Endothelial cell of umbilical vein (primary cell): ENCODE measurements at regions not wholly inside any gene's neighbourhood (a gene's known extent, or its start where the extent isn't known, plus 50 kb on each side); places are given as distances from the start of the nearest gene placed in this dataset.
A peak's percentile ranks its signal among the peaks of the same experiment; 100 is the strongest.

Source experiments
- BruUV-seq: library from RNA; stranded (reverse); fragments of 400-500 nt; replicated peaks from 2 replicates; lab custom pipeline; 2021; lab: Mats Ljungman, UMichigan
- CTCF ChIA-PET: fragments of 300-600, 350-600 bp; sonication (Branson Sonifier 250); formaldehyde crosslinking; loops from one replicate; lab custom pipeline; 2021; ENCODE audit warnings: antibody characterized with exemption, inconsistent platforms; lab: Charles Lee
- POLR2A ChIA-PET: fragments of 300-600, 350-600 bp; sonication (Branson Sonifier 250); formaldehyde crosslinking; loops from one replicate; lab custom pipeline; 2021; ENCODE audit warnings: antibody characterized with exemption, inconsistent platforms; lab: Charles Lee
- DNase-seq: peaks from one replicate; pipeline ENCODE4 v3.0.0-alpha.2; 2011; ENCODE audit warnings: low read depth, low spot score
- FAIRE-seq: peaks from 2 replicates; lab custom pipeline; 2011; peaks lifted over from hg19 to GRCh38; lab: Jason Lieb, UNC
- H2AFZ ChIP-seq: 2 replicates; pipeline ENCODE4 v1.6.0; 2012; ENCODE audit warnings: low read depth, low read length, control low read depth, inconsistent platforms
- H3K27ac ChIP-seq: 2 replicates; pipeline ENCODE4 v1.5.1; 2011; ENCODE audit warnings: low read depth, mild to moderate bottlenecking, control low read depth, low read length, moderate library complexity; ENCODE audit not compliant: insufficient read depth
- H3K27me3 ChIP-seq, 2 experiments: 2 replicates each; pipeline versions ENCODE4 v1.6.0 to v1.6.1; 2011; ENCODE audit warnings: low read length in 2 of 2, mixed read lengths in 1 of 2; ENCODE audit not compliant: control insufficient read depth in 2 of 2, insufficient read depth in 2 of 2
- H3K36me3 ChIP-seq, 2 experiments: 2 replicates in 1 of 2; 3 replicates in 1 of 2; pipeline ENCODE4 v1.5.1; 2011; ENCODE audit warnings: low read length in 2 of 2, mild to moderate bottlenecking in 1 of 2, moderate library complexity in 1 of 2; ENCODE audit not compliant: control insufficient read depth in 2 of 2, insufficient read depth in 2 of 2; ENCODE audit errors: extremely low read depth in 1 of 2
- H3K4me1 ChIP-seq: 3 replicates; pipeline ENCODE4 v1.5.1; 2011; ENCODE audit warnings: mild to moderate bottlenecking, low read length; ENCODE audit not compliant: control insufficient read depth, insufficient read depth; ENCODE audit errors: extremely low read depth
- H3K4me2 ChIP-seq: 2 replicates; pipeline ENCODE4 v1.6.1; 2011; ENCODE audit warnings: low read length, control low read depth, mixed read lengths; ENCODE audit not compliant: insufficient read depth
- H3K4me3 ChIP-seq, 3 experiments: fragments of 200-600 bp in 1 of 3; sonication (generic), shearing (Covaris generic) in 1 of 3; replicated peaks in 1 of 3; 2 replicates each; pipeline ENCODE4 v1.5.1; 2011 to 2016; ENCODE audit warnings: control low read depth in 3 of 3, low read length in 3 of 3, mild to moderate bottlenecking in 2 of 3, inconsistent platforms in 1 of 3, low read depth in 1 of 3, moderate library complexity in 1 of 3; ENCODE audit not compliant: insufficient read depth in 1 of 3
- H3K79me2 ChIP-seq: 2 replicates; pipeline ENCODE4 v1.6.0; 2012; ENCODE audit warnings: low read length, inconsistent platforms; ENCODE audit not compliant: control insufficient read depth, insufficient read depth
- H3K9ac ChIP-seq: replicated peaks from 2 replicates; pipeline ENCODE3; 2011; ENCODE audit warnings: low read length, control low read depth; ENCODE audit not compliant: insufficient read depth; ENCODE audit errors: extremely low read depth
- H3K9me1 ChIP-seq: replicated peaks from 3 replicates; pipeline ENCODE4 v1.6.0; 2011; ENCODE audit warnings: mild to moderate bottlenecking, low read length; ENCODE audit not compliant: control insufficient read depth, insufficient read depth; ENCODE audit errors: extremely low read depth
- H3K9me3 ChIP-seq: replicated peaks from 2 replicates; pipeline ENCODE4 v1.5.1; 2012; ENCODE audit warnings: low read length, inconsistent platforms; ENCODE audit not compliant: control insufficient read depth, insufficient read depth
- H4K20me1 ChIP-seq: replicated peaks from 2 replicates; pipeline ENCODE3; 2011; ENCODE audit warnings: mild to moderate bottlenecking, low read length; ENCODE audit not compliant: control insufficient read depth, insufficient read depth; ENCODE audit errors: extremely low read depth
- EZH2 ChIP-seq: IDR thresholded peaks from 2 replicates; pipeline ENCODE4 v1.6.1; 2012; ENCODE audit warnings: borderline replicate concordance, low read depth, mild to moderate bottlenecking, moderate library complexity, low read length, inconsistent platforms; ENCODE audit not compliant: severe bottlenecking
- GATA2 ChIP-seq: IDR thresholded peaks from 2 replicates; pipeline ENCODE4 v1.7.0; 2011; ENCODE audit warnings: low read depth, mild to moderate bottlenecking, moderate library complexity, mixed read lengths, low read length; ENCODE audit not compliant: insufficient read length, insufficient read depth
- JUN ChIP-seq: IDR thresholded peaks from 2 replicates; pipeline ENCODE4 v1.6.1; 2011; ENCODE audit warnings: borderline replicate concordance, low read depth; ENCODE audit not compliant: insufficient read length, insufficient read depth
- MYC ChIP-seq: IDR thresholded peaks from one replicate; pipeline ENCODE4 v1.6.1; 2011; ENCODE audit warnings: mild to moderate bottlenecking, low read depth, low read length
- POLR2A ChIP-seq: IDR thresholded peaks from 2 replicates; pipeline ENCODE4 v1.6.1; 2012; ENCODE audit warnings: low read depth, mild to moderate bottlenecking, control low read depth, low read length
- POLR2AphosphoS5 ChIP-seq: IDR thresholded peaks from 2 replicates; pipeline ENCODE4 v1.6.1; 2012; ENCODE audit warnings: low read depth, mild to moderate bottlenecking, control low read depth, low read length, moderate library complexity; ENCODE audit not compliant: insufficient read depth
- dilution Hi-C: fragments of 300-500 bp; cut with MboI; formaldehyde crosslinking; loops from one replicate; pipeline ENCODE4 v1.15.0; 2019; ENCODE audit warnings: low sequenced_read_pairs; ENCODE audit not compliant: extremely low pct_ligation_motif_present
- intact Hi-C: fragments of 100-400 bp; cut with micrococcal nuclease; formaldehyde crosslinking; loops from one replicate; pipeline ENCODE4 v1.10.0; 2022
- TF ChIP-seq, protein P1 (sequence below): IDR thresholded peaks from 2 replicates; pipeline ENCODE4 v1.6.1; 2011; ENCODE audit not compliant: insufficient read depth, insufficient read length
- TF ChIP-seq, protein P2 (sequence below), 2 donors: IDR thresholded peaks; 1 replicate in 1 of 2; 2 replicates in 1 of 2; pipeline ENCODE4 v1.5.1; 2011; ENCODE audit warnings: low read length in 2 of 2, mild to moderate bottlenecking in 2 of 2, moderate library complexity in 2 of 2, control low read depth in 1 of 2, inconsistent platforms in 1 of 2, low read depth in 1 of 2; ENCODE audit not compliant: insufficient read depth in 1 of 2; ENCODE audit errors: extremely low read depth in 1 of 2

DNA sequence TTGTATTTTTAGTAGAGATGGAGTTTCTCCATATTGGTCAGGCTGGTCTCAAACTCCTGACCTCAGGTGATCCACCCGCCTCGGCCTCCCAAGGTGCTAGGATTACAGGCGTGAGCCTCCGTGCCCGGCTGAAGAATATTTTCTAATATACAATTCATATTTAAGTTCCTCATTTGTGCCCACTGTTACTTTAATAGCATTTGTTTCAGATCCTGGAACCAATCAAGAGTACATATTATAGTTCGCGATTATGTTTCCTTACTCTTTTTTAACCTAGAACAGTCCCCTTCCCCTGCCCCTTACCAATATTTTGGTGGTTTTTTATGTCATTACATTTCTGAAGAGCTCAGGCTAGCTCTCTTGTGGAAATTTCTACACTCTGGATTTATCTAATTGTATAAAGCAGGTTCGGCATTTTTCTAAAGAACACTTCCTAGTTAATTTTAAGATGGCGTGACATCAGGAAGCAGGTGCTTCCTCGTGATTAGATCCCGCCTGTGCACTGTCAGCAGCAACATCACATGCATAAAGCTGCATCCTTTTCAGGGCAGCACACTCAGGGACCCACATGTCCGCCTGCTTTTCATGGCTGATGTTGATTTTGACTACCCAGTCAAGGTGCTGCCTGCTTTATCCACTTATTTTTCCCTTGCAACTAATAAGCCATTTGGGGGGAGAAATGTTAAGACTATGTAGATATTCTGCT is 88.7 kb upstream of the EPHB3 start:
- Histone ChIP-seq H3K9me1 (no peaks in the 10 kb centered on the region), H3K4me3 (no peak overlapping the region), H3K4me2 (peak overlapping the region; percentile 42), H3K27ac (peak overlapping the region; percentile 44), H3K9ac (no peak overlapping the region), H4K20me1 (no peaks in the 10 kb centered on the region), H3K4me1 (peaks cover 13% of the 10 kb centered on the region), H3K27me3 (peaks cover 24 to 25% of the 10 kb centered on the region in 2 experiments), H3K36me3 (no peaks in the 10 kb centered on the region), H3K9me3 (no peaks in the 10 kb centered on the region), H3K79me2 (no peaks in the 10 kb centered on the region), H2AFZ (no peak overlapping the region)
- dilution Hi-C loops = no loop called here
- DNase-seq (peak; percentile 84), FAIRE-seq (peak; percentile 75)
- CTCF ChIA-PET = interaction anchor here (0.8 to 6.5 kb wide), 7 partner anchors 30 to 101 kb away, joined by 3 to 67 read pairs (median 5); no protein-coding TSS in a partner anchor
- POLR2A ChIA-PET = interaction anchor here (0.6 kb wide), 1 partner anchor 14 kb away, joined by 4 read pairs; no protein-coding TSS in a partner anchor
- intact Hi-C loops = loop anchor here (1.0 kb wide), 2 partner anchors 24 to 40 kb away; no protein-coding TSS in a partner anchor
- TF ChIP-seq MYC (no peak), POLR2A (no peak), POLR2AphosphoS5 (no peak), EZH2 (no peak), GATA2 (peak; percentile 76), JUN (no peak)
- TF ChIP-seq, protein P1, sequence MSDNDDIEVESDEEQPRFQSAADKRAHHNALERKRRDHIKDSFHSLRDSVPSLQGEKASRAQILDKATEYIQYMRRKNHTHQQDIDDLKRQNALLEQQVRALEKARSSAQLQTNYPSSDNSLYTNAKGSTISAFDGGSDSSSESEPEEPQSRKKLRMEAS = no peak
- TF ChIP-seq, protein P2, sequence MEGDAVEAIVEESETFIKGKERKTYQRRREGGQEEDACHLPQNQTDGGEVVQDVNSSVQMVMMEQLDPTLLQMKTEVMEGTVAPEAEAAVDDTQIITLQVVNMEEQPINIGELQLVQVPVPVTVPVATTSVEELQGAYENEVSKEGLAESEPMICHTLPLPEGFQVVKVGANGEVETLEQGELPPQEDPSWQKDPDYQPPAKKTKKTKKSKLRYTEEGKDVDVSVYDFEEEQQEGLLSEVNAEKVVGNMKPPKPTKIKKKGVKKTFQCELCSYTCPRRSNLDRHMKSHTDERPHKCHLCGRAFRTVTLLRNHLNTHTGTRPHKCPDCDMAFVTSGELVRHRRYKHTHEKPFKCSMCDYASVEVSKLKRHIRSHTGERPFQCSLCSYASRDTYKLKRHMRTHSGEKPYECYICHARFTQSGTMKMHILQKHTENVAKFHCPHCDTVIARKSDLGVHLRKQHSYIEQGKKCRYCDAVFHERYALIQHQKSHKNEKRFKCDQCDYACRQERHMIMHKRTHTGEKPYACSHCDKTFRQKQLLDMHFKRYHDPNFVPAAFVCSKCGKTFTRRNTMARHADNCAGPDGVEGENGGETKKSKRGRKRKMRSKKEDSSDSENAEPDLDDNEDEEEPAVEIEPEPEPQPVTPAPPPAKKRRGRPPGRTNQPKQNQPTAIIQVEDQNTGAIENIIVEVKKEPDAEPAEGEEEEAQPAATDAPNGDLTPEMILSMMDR (IDR thresholded peaks at IDR 0.05; ENCODE audit: extremely low read depth in 1 of 2, insufficient read depth in 1 of 2, low read depth in 1 of 2, low read length in 2 of 2) = no peak
- no TSS peak for BruUV-seq
